ENCODE measurements at regions not wholly inside any gene's neighbourhood (a gene's known extent, or its start where the extent isn't known, plus 50 kb on each side); places are given as distances from the start of the nearest gene placed in this dataset.

DNA sequence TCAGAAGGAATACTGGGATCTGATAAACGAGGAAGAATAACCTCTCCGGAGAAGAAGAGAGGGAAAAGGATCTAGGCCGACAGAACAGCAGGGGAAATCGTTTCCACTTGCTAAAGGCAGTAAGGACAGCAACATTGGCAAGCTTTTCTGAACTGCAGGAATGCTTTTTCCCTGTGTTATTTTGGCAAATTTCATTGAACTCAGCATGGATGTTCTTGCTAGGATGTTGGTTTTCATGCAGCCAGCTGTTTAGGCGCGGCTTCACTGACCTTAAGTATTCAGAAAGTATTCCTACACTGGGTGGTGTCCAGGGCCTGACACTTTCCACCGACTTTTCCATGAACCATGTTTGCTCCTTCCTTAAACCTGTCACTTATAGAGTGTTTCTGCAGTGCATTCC lies 489.7 kb downstream of the CNTN3 start:
- no peak for TF ChIP-seq EP300 (IDR thresholded peaks at IDR 0.05)
- TF ChIP-seq, protein P1, sequence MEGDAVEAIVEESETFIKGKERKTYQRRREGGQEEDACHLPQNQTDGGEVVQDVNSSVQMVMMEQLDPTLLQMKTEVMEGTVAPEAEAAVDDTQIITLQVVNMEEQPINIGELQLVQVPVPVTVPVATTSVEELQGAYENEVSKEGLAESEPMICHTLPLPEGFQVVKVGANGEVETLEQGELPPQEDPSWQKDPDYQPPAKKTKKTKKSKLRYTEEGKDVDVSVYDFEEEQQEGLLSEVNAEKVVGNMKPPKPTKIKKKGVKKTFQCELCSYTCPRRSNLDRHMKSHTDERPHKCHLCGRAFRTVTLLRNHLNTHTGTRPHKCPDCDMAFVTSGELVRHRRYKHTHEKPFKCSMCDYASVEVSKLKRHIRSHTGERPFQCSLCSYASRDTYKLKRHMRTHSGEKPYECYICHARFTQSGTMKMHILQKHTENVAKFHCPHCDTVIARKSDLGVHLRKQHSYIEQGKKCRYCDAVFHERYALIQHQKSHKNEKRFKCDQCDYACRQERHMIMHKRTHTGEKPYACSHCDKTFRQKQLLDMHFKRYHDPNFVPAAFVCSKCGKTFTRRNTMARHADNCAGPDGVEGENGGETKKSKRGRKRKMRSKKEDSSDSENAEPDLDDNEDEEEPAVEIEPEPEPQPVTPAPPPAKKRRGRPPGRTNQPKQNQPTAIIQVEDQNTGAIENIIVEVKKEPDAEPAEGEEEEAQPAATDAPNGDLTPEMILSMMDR (IDR thresholded peaks at IDR 0.05): no peak

Data from tibial nerve (tissue), 4 donors.